Mesenchymal stem cell (in vitro differentiated cells and primary cell): ENCODE measurements at regions not wholly inside any gene's neighbourhood (a gene's known extent, or its start where the extent isn't known, plus 50 kb on each side); places are given as distances from the start of the nearest gene placed in this dataset.
A peak's percentile ranks its signal among the peaks of the same experiment; 100 is the strongest.

Experiments used
- DNase-seq: peaks from one replicate; pipeline ENCODE4 v3.0.0-alpha.2; 2013
- H2AFZ ChIP-seq: one replicate; pipeline ENCODE4 v1.6.1; 2013; ENCODE audit warnings: low read depth, mild to moderate bottlenecking, control low read depth, inconsistent platforms, low read length, moderate library complexity
- H2AK5ac ChIP-seq: 2 replicates; pipeline ENCODE4 v1.6.1; 2013; ENCODE audit warnings: low read length, moderate library complexity, mild to moderate bottlenecking, inconsistent platforms; ENCODE audit not compliant: severe bottlenecking
- H2BK120ac ChIP-seq: one replicate; pipeline ENCODE4 v1.6.1; 2013; ENCODE audit warnings: low read depth, mild to moderate bottlenecking, inconsistent platforms, low read length, moderate library complexity
- H2BK12ac ChIP-seq, 2 experiments: one replicate each; pipeline ENCODE4 v1.6.1; 2013; ENCODE audit warnings: inconsistent platforms in 2 of 2, low read length in 2 of 2, mild to moderate bottlenecking in 2 of 2, moderate library complexity in 2 of 2, control low read depth in 1 of 2
- H2BK15ac ChIP-seq: one replicate; pipeline ENCODE4 v1.6.1; 2013; ENCODE audit warnings: mild to moderate bottlenecking, low read depth, inconsistent platforms; ENCODE audit not compliant: poor library complexity, severe bottlenecking
- H2BK5ac ChIP-seq: 2 replicates; pipeline ENCODE4 v1.6.1; 2013; ENCODE audit warnings: low read depth, mild to moderate bottlenecking, low read length, control low read depth, inconsistent platforms; ENCODE audit not compliant: poor library complexity, severe bottlenecking
- H3K14ac ChIP-seq, 2 experiments: one replicate each; pipeline ENCODE4 v1.6.1; 2013; ENCODE audit warnings: inconsistent platforms in 2 of 2, low read length in 2 of 2, control low read depth in 1 of 2, mild to moderate bottlenecking in 1 of 2, moderate library complexity in 1 of 2
- H3K18ac ChIP-seq, 2 experiments: one replicate each; pipeline ENCODE4 v1.6.1; 2013; ENCODE audit warnings: inconsistent platforms in 2 of 2, low read length in 2 of 2, control low read depth in 1 of 2, low read depth in 1 of 2, mild to moderate bottlenecking in 1 of 2
- H3K23ac ChIP-seq, 2 experiments: one replicate each; pipeline ENCODE4 v1.6.1; 2013; ENCODE audit warnings: inconsistent platforms in 2 of 2, low read length in 2 of 2, mild to moderate bottlenecking in 2 of 2, moderate library complexity in 2 of 2, control low read depth in 1 of 2
- H3K27ac ChIP-seq: 2 replicates; pipeline ENCODE4 v1.5.1; 2013; ENCODE audit warnings: mild to moderate bottlenecking, moderate library complexity, low read length, control low read depth, inconsistent platforms; ENCODE audit not compliant: poor library complexity, severe bottlenecking
- H3K27me3 ChIP-seq, 2 experiments: 2 replicates each; pipeline versions ENCODE4 v1.6.1 to v1.7.0; 2013; ENCODE audit warnings: low read length in 2 of 2, mild to moderate bottlenecking in 2 of 2, moderate library complexity in 2 of 2, control low read depth in 1 of 2, inconsistent platforms in 1 of 2; ENCODE audit not compliant: control insufficient read depth in 1 of 2, insufficient read depth in 1 of 2
- H3K36me3 ChIP-seq, 2 experiments: 2 replicates each; pipeline versions ENCODE4 v1.6.1 to v1.7.0; 2013; ENCODE audit warnings: low read length in 2 of 2, control low read depth in 1 of 2, inconsistent platforms in 1 of 2, low read depth in 1 of 2, mild to moderate bottlenecking in 1 of 2; ENCODE audit not compliant: insufficient read depth in 2 of 2, control insufficient read depth in 1 of 2
- H3K4ac ChIP-seq, 2 experiments: one replicate each; pipeline ENCODE4 v1.6.1; 2013; ENCODE audit warnings: inconsistent platforms in 2 of 2, low read length in 2 of 2, mild to moderate bottlenecking in 2 of 2, moderate library complexity in 2 of 2, control low read depth in 1 of 2, low read depth in 1 of 2
- H3K4me1 ChIP-seq: 2 replicates; pipeline ENCODE4 v1.6.1; 2013; ENCODE audit warnings: low read depth, low read length, control low read depth; ENCODE audit not compliant: control insufficient read depth, insufficient read depth
- H3K4me2 ChIP-seq: 2 replicates; pipeline ENCODE4 v1.6.1; 2013; ENCODE audit warnings: low read length, mild to moderate bottlenecking, inconsistent platforms; ENCODE audit not compliant: poor library complexity, severe bottlenecking
- H3K4me3 ChIP-seq, 2 experiments: 2 replicates each; pipeline versions ENCODE4 v1.5.1 to v1.7.0; 2013; ENCODE audit warnings: low read length in 2 of 2, mild to moderate bottlenecking in 2 of 2, control low read depth in 1 of 2, low read depth in 1 of 2; ENCODE audit not compliant: insufficient read depth in 1 of 2
- H3K79me1 ChIP-seq: replicated peaks from 2 replicates; pipeline ENCODE4 v1.6.1; 2013; ENCODE audit warnings: mild to moderate bottlenecking, control low read depth, low read length, inconsistent platforms; ENCODE audit not compliant: poor library complexity, severe bottlenecking
- H3K9ac ChIP-seq: 2 replicates; pipeline ENCODE4 v1.7.0; 2013; ENCODE audit warnings: mild to moderate bottlenecking, low read length, moderate library complexity
- H3K9me3 ChIP-seq: 2 replicates; pipeline ENCODE4 v1.7.0; 2013; ENCODE audit warnings: mild to moderate bottlenecking, low read length; ENCODE audit not compliant: control insufficient read depth
- H4K8ac ChIP-seq: one replicate; pipeline ENCODE4 v1.6.1; 2013; ENCODE audit warnings: inconsistent platforms, mild to moderate bottlenecking, low read length, moderate library complexity
- H4K91ac ChIP-seq: one replicate; pipeline ENCODE4 v1.6.1; 2013; ENCODE audit warnings: mild to moderate bottlenecking, low read length, inconsistent platforms
- WGBS: methylation state at CpG from one replicate; pipeline ENCODE4 v1.1.7; 2013; ENCODE audit warnings: mixed read lengths; 5-methylcytosine and 5-hydroxymethylcytosine counted together

- Histone ChIP-seq H3K79me1 (no peaks in the 10 kb centered on the region), H3K9ac (no peak overlapping the region), H2BK12ac (no peak overlapping the region), H3K4me3 (no peak overlapping the region), H2AK5ac (no peak overlapping the region), H2AFZ (no peak overlapping the region), H4K8ac (no peak overlapping the region), H2BK5ac (no peak overlapping the region), H3K4me1 (no peaks in the 10 kb centered on the region), H3K4me2 (no peak overlapping the region), H2BK120ac (no peak overlapping the region), H3K14ac (no peak overlapping the region), H3K27ac (no peak overlapping the region), H4K91ac (no peak overlapping the region), H3K23ac (no peak overlapping the region), H2BK15ac (no peak overlapping the region), H3K9me3 (no peaks in the 10 kb centered on the region), H3K36me3 (no peaks in the 10 kb centered on the region), H3K18ac (no peak overlapping the region), H3K4ac (no peak overlapping the region), H3K27me3 (no peaks in the 10 kb centered on the region)
- DNase-seq: peak; percentile 13
- WGBS: 100% methylated on average over 1 of the region's 2 CpGs
These were observed 567.2 kb downstream of the TMX3 start for GRCh38 chr18:68147728-68148127.

GRCh38 chr18:68121826-68122225 lies 593.1 kb downstream of the TMX3 start:
- Histone ChIP-seq H3K4me3 (no peak overlapping the region), H3K14ac (no peak overlapping the region), H2BK15ac (no peak overlapping the region), H3K36me3 (no peaks in the 10 kb centered on the region), H3K9ac (no peak overlapping the region), H2BK5ac (no peak overlapping the region), H4K91ac (no peak overlapping the region), H3K27me3 (no peaks in the 10 kb centered on the region), H2AFZ (no peak overlapping the region), H3K18ac (no peak overlapping the region), H4K8ac (no peak overlapping the region), H3K23ac (no peak overlapping the region), H3K4me1 (no peaks in the 10 kb centered on the region), H3K4ac (no peak overlapping the region), H2BK12ac (no peak overlapping the region), H3K79me1 (no peaks in the 10 kb centered on the region), H3K27ac (no peak overlapping the region), H3K4me2 (no peak overlapping the region), H3K9me3 (no peaks in the 10 kb centered on the region), H2BK120ac (no peak overlapping the region), H2AK5ac (no peak overlapping the region)
- no peak for DNase-seq
- no CpG with 5 or more reads among the region's 1 CpG for whole genome bisulfite sequencing

DNA sequence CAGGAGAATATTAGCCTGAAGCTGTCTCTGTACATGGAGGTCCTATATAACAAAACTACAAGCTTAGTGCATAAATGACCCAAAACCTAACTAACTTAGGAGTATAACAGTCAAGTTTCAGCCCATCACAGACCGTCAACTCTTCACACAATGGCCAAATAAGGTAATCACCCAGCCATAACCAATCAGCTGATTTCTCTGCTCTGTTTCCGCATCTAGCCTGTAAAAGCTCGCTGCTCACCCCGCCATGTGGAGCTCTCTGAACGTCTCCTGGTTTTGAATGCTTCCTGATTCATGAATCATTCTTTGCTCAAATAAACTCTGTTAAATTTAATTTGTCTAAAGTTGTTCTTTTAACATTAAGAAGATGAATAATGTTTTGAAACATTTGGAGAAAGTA lies 593.6 kb downstream of the TMX3 start:
- H3K4me3 ChIP-seq: no peak overlapping the region
- H3K36me3 ChIP-seq: no peaks in the 10 kb centered on the region
- H3K18ac ChIP-seq: no peak overlapping the region
- no peak overlapping the region for H3K14ac ChIP-seq
- no peak overlapping the region for H3K4ac ChIP-seq
- WGBS: 99% methylated on average over 3 of the region's 5 CpGs
- no peak overlapping the region for H4K8ac ChIP-seq
- no peak overlapping the region for H2BK5ac ChIP-seq
- H3K27ac ChIP-seq: no peak overlapping the region
- H4K91ac ChIP-seq: no peak overlapping the region
- H2AK5ac ChIP-seq: no peak overlapping the region
- no peak overlapping the region for H3K9ac ChIP-seq
- H3K9me3 ChIP-seq: no peaks in the 10 kb centered on the region
- no peak overlapping the region for H2AFZ ChIP-seq
- no peak overlapping the region for H3K4me2 ChIP-seq
- H3K27me3 ChIP-seq: no peaks in the 10 kb centered on the region
- no peak overlapping the region for H3K23ac ChIP-seq
- no peaks in the 10 kb centered on the region for H3K4me1 ChIP-seq
- no peak overlapping the region for H2BK12ac ChIP-seq
- no peak for DNase-seq
- no peaks in the 10 kb centered on the region for H3K79me1 ChIP-seq
- no peak overlapping the region for H2BK120ac ChIP-seq
- H2BK15ac ChIP-seq: no peak overlapping the region

DNA sequence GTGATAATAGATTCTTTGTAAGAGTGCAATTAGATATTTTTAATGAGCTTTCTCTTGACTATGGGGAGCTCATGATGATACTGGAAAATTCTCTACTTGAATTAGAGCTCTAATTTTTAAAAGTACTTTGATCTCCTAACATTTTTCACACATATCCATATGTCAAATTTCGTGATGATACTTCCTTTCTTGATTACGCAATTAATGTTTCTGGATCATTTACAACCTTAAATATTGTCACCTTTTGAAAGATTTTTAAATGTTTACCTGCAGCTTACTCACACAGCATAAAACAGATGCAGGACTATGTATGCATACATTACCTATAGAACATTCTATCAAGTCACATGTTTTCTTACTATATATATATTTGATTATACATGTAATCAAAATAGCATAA lies 598.5 kb upstream of the DSEL start:
- Histone ChIP-seq H3K79me1 (no peaks in the 10 kb centered on the region), H2BK12ac (no peak overlapping the region), H3K4me1 (no peaks in the 10 kb centered on the region), H3K23ac (no peak overlapping the region), H3K4me2 (no peak overlapping the region), H3K27me3 (no peaks in the 10 kb centered on the region), H2BK5ac (no peak overlapping the region), H3K18ac (no peak overlapping the region), H2BK120ac (no peak overlapping the region), H3K4me3 (no peak overlapping the region), H3K14ac (no peak overlapping the region), H3K9me3 (no peaks in the 10 kb centered on the region), H3K36me3 (no peaks in the 10 kb centered on the region), H4K8ac (no peak overlapping the region), H3K9ac (no peak overlapping the region), H3K27ac (no peak overlapping the region), H2BK15ac (no peak overlapping the region), H2AFZ (no peak overlapping the region), H3K4ac (no peak overlapping the region), H4K91ac (no peak overlapping the region), H2AK5ac (no peak overlapping the region)
- 94% methylated on average over 2 of the region's 2 CpGs for WGBS
- DNase-seq: no peak
